ENCODE measurements at regions not wholly inside any gene's neighbourhood (a gene's known extent, or its start where the extent isn't known, plus 50 kb on each side); places are given as distances from the start of the nearest gene placed in this dataset.

DNA sequence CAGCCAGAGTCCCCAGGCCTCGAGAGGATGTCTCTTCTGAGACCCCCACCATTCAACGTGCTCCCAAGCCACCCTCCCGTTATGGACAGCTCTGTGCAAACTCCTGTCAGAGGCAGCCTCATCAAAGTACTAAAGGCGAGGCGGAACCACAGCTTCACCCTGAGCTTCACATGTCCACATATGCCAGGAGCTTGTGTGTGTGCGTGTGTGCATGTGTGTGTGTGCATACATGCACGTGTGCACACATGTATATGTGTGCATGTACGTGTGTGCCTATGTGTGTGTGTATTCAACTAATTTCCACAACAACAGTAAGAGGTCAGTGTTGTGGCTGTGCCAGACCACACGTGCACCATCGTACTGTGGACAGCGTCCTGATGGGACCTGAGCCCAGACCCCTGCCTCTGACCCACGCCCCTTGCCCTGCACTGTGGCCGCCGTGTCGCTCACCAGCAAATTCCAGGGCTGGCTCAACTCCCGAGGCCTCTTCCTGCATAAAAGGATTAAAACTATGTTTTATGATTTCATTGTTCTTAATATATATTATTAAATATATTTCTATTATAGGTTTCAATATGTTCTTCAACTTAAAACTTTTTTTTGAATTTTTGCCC lies 444.8 kb downstream of the EIPR1 start:
- H3K4me3 Mint-ChIP-seq, result no peak overlapping the region
- DNase-seq (ENCODE audit: low spot score in 2 of 2, unreplicated experiment in 2 of 2), result no peak
- TF ChIP-seq CTCF (IDR thresholded peaks at IDR 0.05; ENCODE audit: unreplicated experiment), result no peak
- H3K27ac Mint-ChIP-seq, result no peak overlapping the region
- H3K27me3 Mint-ChIP-seq (ENCODE audit: low read depth), result peaks cover under 1% of the 10 kb centered on the region
- no peaks in the 10 kb centered on the region for H3K36me3 Mint-ChIP-seq
- H3K4me1 Mint-ChIP-seq, result no peaks in the 10 kb centered on the region
- H3K9me3 Mint-ChIP-seq, result peaks cover 27% of the 10 kb centered on the region

DNA sequence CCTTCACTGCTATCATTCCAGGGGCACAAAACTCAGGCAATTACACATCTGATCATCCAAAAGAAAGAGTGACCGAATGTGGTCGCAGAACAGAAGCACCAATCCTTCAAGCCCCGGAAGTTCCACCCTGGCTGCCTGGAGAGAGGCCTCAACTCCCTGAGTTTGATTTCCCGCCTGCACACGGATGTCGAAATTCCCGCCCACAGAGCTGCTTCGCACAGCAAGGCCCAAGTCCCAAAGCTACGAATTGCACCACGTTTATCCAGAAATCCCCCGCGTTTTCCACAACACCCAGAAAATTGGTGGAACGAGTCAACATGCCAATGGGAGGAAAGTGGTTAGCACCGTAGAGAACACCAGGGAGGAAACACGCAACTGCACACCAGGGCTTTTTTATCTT lies 445.4 kb downstream of the EIPR1 start:
- no peak for TF ChIP-seq CTCF (IDR thresholded peaks at IDR 0.05; ENCODE audit: unreplicated experiment)

DNA sequence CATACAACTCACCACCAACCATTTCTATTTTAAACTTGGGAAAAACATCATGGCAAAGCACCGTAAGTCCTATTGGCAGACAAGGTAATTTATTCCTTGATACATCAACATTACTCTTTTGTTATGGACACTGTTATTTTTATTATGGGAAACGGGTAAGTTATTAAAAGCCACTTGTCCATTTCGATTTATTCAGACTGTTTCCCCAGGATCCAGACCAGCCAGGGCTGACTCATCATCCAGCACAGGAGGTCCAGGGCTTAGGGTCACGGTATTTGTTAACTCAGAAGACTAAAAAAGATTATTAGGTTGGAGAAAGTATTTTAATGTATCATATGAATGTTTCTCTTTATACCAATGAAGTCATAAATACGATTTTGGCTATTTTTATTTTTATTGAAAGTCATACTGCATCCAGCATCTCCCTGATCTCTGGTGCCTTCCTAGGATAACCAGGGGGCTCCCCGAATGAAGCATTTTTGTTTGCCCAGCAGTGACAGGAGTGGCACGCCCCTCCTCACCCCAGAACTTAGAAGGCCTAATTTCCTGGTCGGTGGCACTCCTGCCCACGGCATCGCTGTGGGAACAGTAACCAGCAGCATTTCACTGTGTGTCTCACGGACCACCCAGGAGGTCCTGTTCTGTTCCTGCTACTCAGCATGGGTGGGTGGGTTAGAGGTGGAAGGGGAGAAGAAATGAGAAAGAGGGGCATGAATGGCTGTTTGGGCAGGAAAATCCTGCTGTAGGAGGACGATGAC lies 446.1 kb downstream of the EIPR1 start:
- DNase-seq (ENCODE audit: low spot score in 2 of 2, unreplicated experiment in 2 of 2), result no peak
- H3K4me1 Mint-ChIP-seq, result no peaks in the 10 kb centered on the region
- peaks cover 2% of the 10 kb centered on the region for H3K27me3 Mint-ChIP-seq (ENCODE audit: low read depth)
- H3K27ac Mint-ChIP-seq, result no peak overlapping the region
- H3K4me3 Mint-ChIP-seq, result no peak overlapping the region
- H3K9me3 Mint-ChIP-seq, result peaks cover 20% of the 10 kb centered on the region
- no peak for TF ChIP-seq CTCF (IDR thresholded peaks at IDR 0.05; ENCODE audit: unreplicated experiment)
- no peaks in the 10 kb centered on the region for H3K36me3 Mint-ChIP-seq

More for the DNA sequence above, 445.4 kb downstream of the EIPR1 start:
- no peaks in the 10 kb centered on the region for H3K36me3 Mint-ChIP-seq
- no peak overlapping the region for H3K27ac Mint-ChIP-seq
- H3K4me3 Mint-ChIP-seq, result no peak overlapping the region
- no peak for DNase-seq (ENCODE audit: low spot score in 2 of 2, unreplicated experiment in 2 of 2)
- H3K9me3 Mint-ChIP-seq, result peaks cover 24% of the 10 kb centered on the region
- no peaks in the 10 kb centered on the region for H3K4me1 Mint-ChIP-seq
- peaks cover 2% of the 10 kb centered on the region for H3K27me3 Mint-ChIP-seq (ENCODE audit: low read depth)

DNA sequence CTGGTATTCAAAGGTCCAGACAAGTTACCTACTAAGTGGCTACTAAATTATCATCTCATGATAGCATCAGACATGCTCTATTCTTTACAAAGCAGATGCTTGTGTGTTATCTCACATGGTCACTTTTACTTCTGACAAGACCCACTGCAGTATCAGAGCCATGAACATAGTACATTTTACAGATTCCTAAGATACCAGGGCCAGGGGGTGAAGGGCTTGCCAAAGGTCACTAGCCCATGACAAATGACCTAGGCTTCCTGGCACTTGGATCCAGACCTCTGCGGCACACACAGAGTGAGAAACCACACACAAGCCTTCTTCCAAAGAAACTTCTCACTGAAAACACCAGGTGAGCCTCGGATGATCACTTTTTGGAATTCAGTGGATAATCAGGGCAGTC lies 446.8 kb downstream of the EIPR1 start:
- H3K27ac Mint-ChIP-seq, result no peak overlapping the region
- no peak for TF ChIP-seq CTCF (IDR thresholded peaks at IDR 0.05; ENCODE audit: unreplicated experiment)
- H3K36me3 Mint-ChIP-seq, result no peaks in the 10 kb centered on the region
- peaks cover 2% of the 10 kb centered on the region for H3K27me3 Mint-ChIP-seq (ENCODE audit: low read depth)
- no peak for DNase-seq (ENCODE audit: low spot score in 2 of 2, unreplicated experiment in 2 of 2)
- H3K9me3 Mint-ChIP-seq, result peaks cover 20% of the 10 kb centered on the region
- no peak overlapping the region for H3K4me3 Mint-ChIP-seq
- no peaks in the 10 kb centered on the region for H3K4me1 Mint-ChIP-seq

- peaks cover 13% of the 10 kb centered on the region for H3K27me3 Mint-ChIP-seq (ENCODE audit: low read depth)
- peaks cover 20% of the 10 kb centered on the region for H3K9me3 Mint-ChIP-seq
- no peak overlapping the region for H3K4me3 Mint-ChIP-seq
- no peak for TF ChIP-seq CTCF (IDR thresholded peaks at IDR 0.05; ENCODE audit: unreplicated experiment)
- H3K36me3 Mint-ChIP-seq, result no peaks in the 10 kb centered on the region
- H3K4me1 Mint-ChIP-seq, result no peaks in the 10 kb centered on the region
- DNase-seq (ENCODE audit: low spot score in 2 of 2, unreplicated experiment in 2 of 2), result no peak
- H3K27ac Mint-ChIP-seq, result no peak overlapping the region
Observed at GRCh38 chr2:2926858-2927175, 450.8 kb downstream of the EIPR1 start.

All from mesothelial cell of epicardium (in vitro differentiated cells).